ENCODE measurements at regions not wholly inside any gene's neighbourhood (a gene's known extent, or its start where the extent isn't known, plus 50 kb on each side); places are given as distances from the start of the nearest gene placed in this dataset.

DNA sequence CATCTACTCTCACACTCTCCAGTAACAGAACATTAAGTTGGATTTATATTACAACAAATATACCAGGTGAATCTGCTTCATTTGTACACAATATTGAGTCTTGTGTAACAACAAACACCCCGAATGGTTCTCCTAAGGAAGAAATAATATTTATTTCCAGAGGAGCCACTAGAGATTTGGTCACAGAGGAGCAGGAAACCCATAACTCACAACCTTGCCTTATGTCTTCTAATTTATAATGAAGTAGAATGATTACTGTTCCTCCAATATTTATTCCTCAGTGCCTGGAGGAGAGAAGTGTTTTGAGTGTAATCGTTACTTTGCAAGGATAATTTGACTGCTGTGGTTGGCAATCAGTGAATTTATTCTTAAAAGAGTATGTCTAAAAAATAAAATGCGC is 1243.7 kb upstream of the PCDH20 start:
- no peak overlapping the region for H3K27ac ChIP-seq (ENCODE audit: low read depth)
- Mint-ChIP-seq H3K27ac (no peak overlapping the region), H3K4me3 (no peak overlapping the region), H3K9me3 (no peaks in the 10 kb centered on the region), H3K36me3 (ENCODE audit: low read depth) (no peaks in the 10 kb centered on the region), H3K4me1 (peaks cover 8% of the 10 kb centered on the region), H3K27me3 (ENCODE audit: insufficient read depth, low read depth, poor library complexity) (no peaks in the 10 kb centered on the region)
- H3K4me2 ChIP-seq, result no peak overlapping the region
- H3K36me3 ChIP-seq (ENCODE audit: insufficient read depth), result no peaks in the 10 kb centered on the region
- H3K4me3 ChIP-seq, result no peak overlapping the region
- no peaks in the 10 kb centered on the region for H4K20me1 ChIP-seq (replicated peaks; ENCODE audit: insufficient read depth)
- no peaks in the 10 kb centered on the region for H3K79me2 ChIP-seq (replicated peaks; ENCODE audit: insufficient read depth)
- H3K9me2 ChIP-seq (ENCODE audit: insufficient read depth), result no peaks in the 10 kb centered on the region
- no peaks in the 10 kb centered on the region for H3F3A ChIP-seq (replicated peaks; ENCODE audit: low read depth)
- no peaks in the 10 kb centered on the region for H3K4me1 ChIP-seq (ENCODE audit: insufficient read depth)
- no peak overlapping the region for H2AFZ ChIP-seq
- DNase-seq (ENCODE audit: low spot score) (no peak), ATAC-seq (no peak)
- TF ChIP-seq NANOG (IDR thresholded peaks at IDR 0.05; ENCODE audit: borderline replicate concordance) (no peak), ZNF331 (CRISPR knock-in tag; IDR thresholded peaks at IDR 0.05; ENCODE audit: low read depth) (no peak), ZNF114 (CRISPR knock-in tag; IDR thresholded peaks at IDR 0.05) (no peak), JUNB (IDR thresholded peaks at IDR 0.05; ENCODE audit: unreplicated experiment) (no peak), EZH2phosphoT487 (IDR thresholded peaks at IDR 0.05; ENCODE audit: unreplicated experiment) (no peak), STAT1 (IDR thresholded peaks at IDR 0.05; ENCODE audit: unreplicated experiment) (no peak)
- TF ChIP-seq, protein P1, sequence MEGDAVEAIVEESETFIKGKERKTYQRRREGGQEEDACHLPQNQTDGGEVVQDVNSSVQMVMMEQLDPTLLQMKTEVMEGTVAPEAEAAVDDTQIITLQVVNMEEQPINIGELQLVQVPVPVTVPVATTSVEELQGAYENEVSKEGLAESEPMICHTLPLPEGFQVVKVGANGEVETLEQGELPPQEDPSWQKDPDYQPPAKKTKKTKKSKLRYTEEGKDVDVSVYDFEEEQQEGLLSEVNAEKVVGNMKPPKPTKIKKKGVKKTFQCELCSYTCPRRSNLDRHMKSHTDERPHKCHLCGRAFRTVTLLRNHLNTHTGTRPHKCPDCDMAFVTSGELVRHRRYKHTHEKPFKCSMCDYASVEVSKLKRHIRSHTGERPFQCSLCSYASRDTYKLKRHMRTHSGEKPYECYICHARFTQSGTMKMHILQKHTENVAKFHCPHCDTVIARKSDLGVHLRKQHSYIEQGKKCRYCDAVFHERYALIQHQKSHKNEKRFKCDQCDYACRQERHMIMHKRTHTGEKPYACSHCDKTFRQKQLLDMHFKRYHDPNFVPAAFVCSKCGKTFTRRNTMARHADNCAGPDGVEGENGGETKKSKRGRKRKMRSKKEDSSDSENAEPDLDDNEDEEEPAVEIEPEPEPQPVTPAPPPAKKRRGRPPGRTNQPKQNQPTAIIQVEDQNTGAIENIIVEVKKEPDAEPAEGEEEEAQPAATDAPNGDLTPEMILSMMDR (conservative IDR thresholded peaks at IDR 0.05; ENCODE audit: low read depth in 2 of 2), result no peak
- TF ChIP-seq, protein P2, sequence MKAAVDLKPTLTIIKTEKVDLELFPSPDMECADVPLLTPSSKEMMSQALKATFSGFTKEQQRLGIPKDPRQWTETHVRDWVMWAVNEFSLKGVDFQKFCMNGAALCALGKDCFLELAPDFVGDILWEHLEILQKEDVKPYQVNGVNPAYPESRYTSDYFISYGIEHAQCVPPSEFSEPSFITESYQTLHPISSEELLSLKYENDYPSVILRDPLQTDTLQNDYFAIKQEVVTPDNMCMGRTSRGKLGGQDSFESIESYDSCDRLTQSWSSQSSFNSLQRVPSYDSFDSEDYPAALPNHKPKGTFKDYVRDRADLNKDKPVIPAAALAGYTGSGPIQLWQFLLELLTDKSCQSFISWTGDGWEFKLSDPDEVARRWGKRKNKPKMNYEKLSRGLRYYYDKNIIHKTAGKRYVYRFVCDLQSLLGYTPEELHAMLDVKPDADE (IDR thresholded peaks at IDR 0.05), result no peak
- H3K27me3 ChIP-seq (ENCODE audit: insufficient read depth), result no peaks in the 10 kb centered on the region

DNA sequence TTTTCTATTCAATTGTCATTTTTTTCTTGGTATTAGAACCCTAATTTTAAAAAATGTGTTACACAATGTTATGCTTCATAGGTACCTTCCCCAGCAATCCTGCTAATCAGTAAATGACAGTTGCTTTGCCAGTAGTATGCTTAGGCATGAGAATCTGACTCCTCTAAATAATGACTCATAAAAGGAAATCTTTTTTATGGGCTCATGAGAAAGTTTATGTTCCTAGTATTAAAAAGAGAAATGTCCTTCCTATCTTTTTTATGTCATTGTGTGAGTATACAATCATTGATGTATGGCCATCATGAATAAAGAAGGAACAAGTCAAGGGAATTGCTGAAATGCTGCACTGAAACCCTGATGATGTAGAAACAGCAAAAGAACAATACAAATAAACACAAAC is 1237.7 kb upstream of the PCDH20 start:
- Histone ChIP-seq H3K4me1 (ENCODE audit: insufficient read depth) (no peaks in the 10 kb centered on the region), H2AFZ (no peak overlapping the region), H4K20me1 (replicated peaks; ENCODE audit: insufficient read depth) (no peaks in the 10 kb centered on the region), H3K9me2 (ENCODE audit: insufficient read depth) (no peaks in the 10 kb centered on the region), H3F3A (replicated peaks; ENCODE audit: low read depth) (no peaks in the 10 kb centered on the region), H3K79me2 (replicated peaks; ENCODE audit: insufficient read depth) (no peaks in the 10 kb centered on the region), H3K4me2 (no peak overlapping the region), H3K27ac (ENCODE audit: low read depth) (no peak overlapping the region), H3K27me3 (ENCODE audit: insufficient read depth) (no peaks in the 10 kb centered on the region), H3K4me3 (no peak overlapping the region), H3K36me3 (ENCODE audit: insufficient read depth) (no peaks in the 10 kb centered on the region)
- Mint-ChIP-seq H3K9me3 (no peaks in the 10 kb centered on the region), H3K4me1 (no peaks in the 10 kb centered on the region), H3K27me3 (ENCODE audit: insufficient read depth, low read depth, poor library complexity) (no peaks in the 10 kb centered on the region), H3K27ac (no peak overlapping the region), H3K4me3 (no peak overlapping the region), H3K36me3 (ENCODE audit: low read depth) (no peaks in the 10 kb centered on the region)
- no peak for DNase-seq (ENCODE audit: low spot score)
- ATAC-seq, result no peak
- no peak for TF ChIP-seq POLR2AphosphoS5 (IDR thresholded peaks at IDR 0.05; ENCODE audit: low read depth)
- no peak for TF ChIP-seq NANOG (IDR thresholded peaks at IDR 0.05; ENCODE audit: borderline replicate concordance)
- no peak for TF ChIP-seq ZNF114 (CRISPR knock-in tag; IDR thresholded peaks at IDR 0.05)
- TF ChIP-seq JUNB (IDR thresholded peaks at IDR 0.05; ENCODE audit: unreplicated experiment), result no peak
- no peak for TF ChIP-seq EZH2 (IDR thresholded peaks at IDR 0.05; ENCODE audit: low read depth, unreplicated experiment)
- TF ChIP-seq STAT1 (IDR thresholded peaks at IDR 0.05; ENCODE audit: unreplicated experiment), result no peak
- no peak for TF ChIP-seq CREB1 (CRISPR knock-in tag; IDR thresholded peaks at IDR 0.05; ENCODE audit: low read depth)
- TF ChIP-seq, protein P3, sequence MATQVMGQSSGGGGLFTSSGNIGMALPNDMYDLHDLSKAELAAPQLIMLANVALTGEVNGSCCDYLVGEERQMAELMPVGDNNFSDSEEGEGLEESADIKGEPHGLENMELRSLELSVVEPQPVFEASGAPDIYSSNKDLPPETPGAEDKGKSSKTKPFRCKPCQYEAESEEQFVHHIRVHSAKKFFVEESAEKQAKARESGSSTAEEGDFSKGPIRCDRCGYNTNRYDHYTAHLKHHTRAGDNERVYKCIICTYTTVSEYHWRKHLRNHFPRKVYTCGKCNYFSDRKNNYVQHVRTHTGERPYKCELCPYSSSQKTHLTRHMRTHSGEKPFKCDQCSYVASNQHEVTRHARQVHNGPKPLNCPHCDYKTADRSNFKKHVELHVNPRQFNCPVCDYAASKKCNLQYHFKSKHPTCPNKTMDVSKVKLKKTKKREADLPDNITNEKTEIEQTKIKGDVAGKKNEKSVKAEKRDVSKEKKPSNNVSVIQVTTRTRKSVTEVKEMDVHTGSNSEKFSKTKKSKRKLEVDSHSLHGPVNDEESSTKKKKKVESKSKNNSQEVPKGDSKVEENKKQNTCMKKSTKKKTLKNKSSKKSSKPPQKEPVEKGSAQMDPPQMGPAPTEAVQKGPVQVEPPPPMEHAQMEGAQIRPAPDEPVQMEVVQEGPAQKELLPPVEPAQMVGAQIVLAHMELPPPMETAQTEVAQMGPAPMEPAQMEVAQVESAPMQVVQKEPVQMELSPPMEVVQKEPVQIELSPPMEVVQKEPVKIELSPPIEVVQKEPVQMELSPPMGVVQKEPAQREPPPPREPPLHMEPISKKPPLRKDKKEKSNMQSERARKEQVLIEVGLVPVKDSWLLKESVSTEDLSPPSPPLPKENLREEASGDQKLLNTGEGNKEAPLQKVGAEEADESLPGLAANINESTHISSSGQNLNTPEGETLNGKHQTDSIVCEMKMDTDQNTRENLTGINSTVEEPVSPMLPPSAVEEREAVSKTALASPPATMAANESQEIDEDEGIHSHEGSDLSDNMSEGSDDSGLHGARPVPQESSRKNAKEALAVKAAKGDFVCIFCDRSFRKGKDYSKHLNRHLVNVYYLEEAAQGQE (IDR thresholded peaks at IDR 0.05; ENCODE audit: unreplicated experiment), result no peak
- TF ChIP-seq, protein P2 (IDR thresholded peaks at IDR 0.05), result no peak

Measured in GM23338 (cell line).